Right lobe of liver (tissue), 4 donors: ENCODE measurements at regions not wholly inside any gene's neighbourhood (a gene's known extent, or its start where the extent isn't known, plus 50 kb on each side); places are given as distances from the start of the nearest gene placed in this dataset.

Experiments used
- CTCF ChIP-seq, 4 donors: fragments of 200-600 bp in 3 of 4; fragments of 450-650 bp in 1 of 4; IDR thresholded peaks; one replicate each; pipeline versions ENCODE4 v1.5.1 to v1.8.0; 2016 to 2022; ENCODE audit warnings: antibody characterized with exemption in 4 of 4, mild to moderate bottlenecking in 2 of 4
- POLR2A ChIP-seq: fragments of 450-650 bp; IDR thresholded peaks from one replicate; pipeline ENCODE4 v1.6.1; 2017; ENCODE audit warnings: antibody characterized with exemption, mild to moderate bottlenecking
- donor health status: DM: no; HTN: no; CAD: no.
- donor health status: DM: no; HTN: no; CAD: no.
- donor health status: DM: no; HTN: yes; CAD: no.

DNA sequence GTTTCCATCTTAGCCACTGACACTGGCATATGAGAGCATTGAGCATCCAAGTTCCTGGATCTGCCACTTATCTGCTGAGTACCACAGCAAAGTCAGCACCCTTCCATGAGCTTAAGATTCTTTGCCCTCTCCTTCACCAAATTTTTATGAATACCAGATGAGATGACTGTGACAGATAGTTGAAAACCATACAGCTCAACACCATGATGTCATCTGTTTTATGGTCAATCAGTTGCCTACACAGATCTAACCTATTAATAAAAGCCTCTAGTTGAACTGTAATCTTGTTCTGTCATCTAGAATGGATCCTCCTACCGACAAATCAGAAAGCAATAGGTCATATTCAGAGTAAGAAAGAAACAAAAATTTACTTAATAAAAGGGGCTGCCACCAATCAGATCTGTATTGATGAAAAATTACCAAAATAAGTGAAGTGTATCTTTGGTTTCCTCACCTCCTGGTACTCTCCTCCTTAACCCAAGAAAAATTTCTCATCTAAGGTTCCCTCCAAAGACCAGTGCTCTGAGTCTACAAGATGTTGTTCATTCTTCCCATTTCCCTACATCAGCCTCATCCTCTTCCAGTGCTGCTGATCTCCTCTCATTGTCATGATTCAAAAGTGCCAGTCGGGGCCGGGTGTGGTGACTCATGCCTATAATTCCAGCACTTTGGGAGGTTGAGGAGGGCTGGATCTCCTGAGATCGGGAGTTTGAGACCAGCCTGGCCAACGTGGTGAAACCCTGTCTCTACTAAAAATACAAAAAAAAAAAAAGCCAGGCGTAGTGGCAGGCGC, 138.8 kb upstream of the CTTNBP2NL start:
- TF ChIP-seq POLR2A (no peak), CTCF (IDR thresholded peaks at IDR 0.05) (no peak)
